Upper lobe of left lung (tissue), 6 donors: ENCODE measurements at regions not wholly inside any gene's neighbourhood (a gene's known extent, or its start where the extent isn't known, plus 50 kb on each side); places are given as distances from the start of the nearest gene placed in this dataset.

Source experiments
- ATAC-seq, 2 donors: fragments of 200-7000 bp; cut with Tn5 transposase; one replicate each; pipeline ENCODE4 v1.9.1; 2022; ENCODE audit warnings: mild to moderate bottlenecking in 2 of 2, moderate library complexity in 2 of 2; ENCODE audit not compliant: low FRiP score in 2 of 2
- DNase-seq, 2 donors: peaks; one replicate each; pipeline ENCODE4 v3.0.0-alpha.2; 2019 to 2020
- H3K27ac ChIP-seq, 4 donors: fragments of 200-600 bp; sonication (generic); one replicate each; pipeline ENCODE4 v1.5.1; 2016 to 2019
- H3K27me3 ChIP-seq, 4 donors: fragments of 200-600 bp; sonication (generic); one replicate each; pipeline ENCODE4 v1.5.1; 2017 to 2019
- H3K36me3 ChIP-seq, 4 donors: fragments of 200-600 bp; sonication (generic); one replicate each; pipeline ENCODE4 v1.5.1; 2016 to 2019
- H3K4me1 ChIP-seq, 4 donors: fragments of 200-600 bp; sonication (generic); one replicate each; pipeline ENCODE4 v1.5.1; 2018 to 2019
- H3K4me3 ChIP-seq, 4 donors: fragments of 200-600 bp; sonication (generic); one replicate each; pipeline ENCODE4 v1.5.1; 2017 to 2019; ENCODE audit warnings: mild to moderate bottlenecking in 2 of 4, moderate library complexity in 1 of 4
- H3K9me3 ChIP-seq, 4 donors: fragments of 200-600 bp; sonication (generic); one replicate each; pipeline ENCODE4 v1.5.1; 2018 to 2019
- EP300 ChIP-seq, 4 donors: sonication (generic); formaldehyde crosslinking; IDR thresholded peaks; one replicate each; pipeline ENCODE4 v1.5.1; 2017; ENCODE audit warnings: antibody characterized with exemption in 4 of 4, control low read depth in 2 of 4
- POLR2A ChIP-seq, 4 donors: fragments of 450-650 bp; IDR thresholded peaks; one replicate each; pipeline ENCODE4 v1.5.1; 2016 to 2017; ENCODE audit warnings: antibody characterized with exemption in 4 of 4, mild to moderate bottlenecking in 2 of 4
- POLR2AphosphoS5 ChIP-seq, 2 donors: sonication (generic); formaldehyde crosslinking; IDR thresholded peaks; one replicate each; pipeline ENCODE4 v1.5.1; 2017; ENCODE audit warnings: antibody characterized with exemption in 2 of 2
- WGBS, 2 donors: methylation state at CpG; one replicate each; pipeline ENCODE4 v1.1.5; 2017 to 2018; 5-methylcytosine and 5-hydroxymethylcytosine counted together
- TF ChIP-seq, protein P1 (sequence below), 6 experiments: fragments of 450-650 bp in 4 of 6; fragments of 200-600 bp in 2 of 6; sonication (generic) in 2 of 6; IDR thresholded peaks; one replicate each; pipeline ENCODE4 v1.5.1; 2016 to 2019; ENCODE audit warnings: antibody characterized with exemption in 6 of 6
- donor health status: DM: no; HTN: no; CAD: no; lungs with moderate emphysema.
- donor health status: DM: no; HTN: yes; CAD: no; lungs with severe emphysema.

DNA sequence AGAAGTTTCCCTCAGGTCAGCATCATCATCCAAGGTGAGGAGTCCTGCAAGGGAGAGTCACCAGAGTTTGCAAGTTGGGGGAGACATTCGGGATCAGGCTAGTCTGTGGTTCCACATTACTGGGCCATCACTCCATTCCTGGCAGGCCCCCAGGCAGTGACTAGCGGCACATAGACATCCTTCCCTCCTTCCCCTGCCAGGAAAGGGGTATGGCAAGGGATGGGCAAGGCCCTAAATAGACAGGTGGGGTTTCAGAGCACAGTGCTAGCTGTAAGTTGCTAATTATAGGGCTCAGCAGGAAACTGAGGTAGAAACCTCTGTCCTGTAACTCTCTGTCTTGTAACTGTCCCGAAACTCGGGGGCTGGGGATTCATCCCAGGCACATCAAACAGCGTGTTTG lies 215.2 kb upstream of the ROPN1 start:
- no peak for ATAC-seq
- peaks cover 0 to 7% (median 3%) of the 10 kb centered on the region in 4 donors for H3K4me1 ChIP-seq
- H3K36me3 ChIP-seq = no peaks in the 10 kb centered on the region
- no peak for DNase-seq
- no peak overlapping the region for H3K4me3 ChIP-seq
- no peaks in the 10 kb centered on the region for H3K27me3 ChIP-seq
- H3K27ac ChIP-seq = no peak overlapping the region
- H3K9me3 ChIP-seq = no peaks in the 10 kb centered on the region
- TF ChIP-seq EP300 (IDR thresholded peaks at IDR 0.05) = no peak
- no peak for TF ChIP-seq POLR2A (IDR thresholded peaks at IDR 0.05)
- WGBS, 2 donors = 90 to 92% methylated on average over 4 to 5 of the region's 5 CpGs

DNA sequence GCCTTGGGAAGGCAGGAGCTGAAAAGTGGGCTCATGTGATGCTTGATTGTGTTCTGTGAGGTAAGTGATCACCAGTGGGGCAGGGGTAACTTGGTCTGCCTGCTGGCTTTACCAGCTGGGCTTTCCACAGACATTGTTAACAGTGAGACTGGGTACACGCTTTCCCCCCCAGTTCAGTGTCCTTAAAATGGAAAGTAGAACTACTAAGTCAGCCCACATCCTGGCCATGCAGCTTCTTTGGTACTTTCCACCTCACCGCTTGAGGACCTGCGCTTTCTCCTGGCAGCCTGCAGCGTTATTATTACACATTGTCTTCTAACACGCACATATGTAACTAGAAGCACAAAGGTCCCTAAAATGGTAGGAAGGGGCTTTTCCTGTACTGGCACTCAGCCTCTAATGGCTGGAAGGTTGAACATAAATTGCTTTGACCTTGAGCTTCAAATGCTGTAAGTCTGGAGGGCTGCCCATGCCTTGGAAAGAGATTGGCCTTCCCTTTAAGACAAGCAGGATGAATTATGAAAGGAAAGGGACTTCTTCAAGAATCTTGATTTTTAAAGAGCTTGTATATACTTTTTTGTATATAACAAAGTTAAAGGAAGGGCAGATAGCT lies 216.1 kb upstream of the ROPN1 start:
- Histone ChIP-seq H3K4me3 (no peak overlapping the region), H3K27ac (no peak overlapping the region), H3K27me3 (no peaks in the 10 kb centered on the region), H3K36me3 (no peaks in the 10 kb centered on the region), H3K9me3 (no peaks in the 10 kb centered on the region), H3K4me1 (no peaks in the 10 kb centered on the region)
- TF ChIP-seq, protein P1, sequence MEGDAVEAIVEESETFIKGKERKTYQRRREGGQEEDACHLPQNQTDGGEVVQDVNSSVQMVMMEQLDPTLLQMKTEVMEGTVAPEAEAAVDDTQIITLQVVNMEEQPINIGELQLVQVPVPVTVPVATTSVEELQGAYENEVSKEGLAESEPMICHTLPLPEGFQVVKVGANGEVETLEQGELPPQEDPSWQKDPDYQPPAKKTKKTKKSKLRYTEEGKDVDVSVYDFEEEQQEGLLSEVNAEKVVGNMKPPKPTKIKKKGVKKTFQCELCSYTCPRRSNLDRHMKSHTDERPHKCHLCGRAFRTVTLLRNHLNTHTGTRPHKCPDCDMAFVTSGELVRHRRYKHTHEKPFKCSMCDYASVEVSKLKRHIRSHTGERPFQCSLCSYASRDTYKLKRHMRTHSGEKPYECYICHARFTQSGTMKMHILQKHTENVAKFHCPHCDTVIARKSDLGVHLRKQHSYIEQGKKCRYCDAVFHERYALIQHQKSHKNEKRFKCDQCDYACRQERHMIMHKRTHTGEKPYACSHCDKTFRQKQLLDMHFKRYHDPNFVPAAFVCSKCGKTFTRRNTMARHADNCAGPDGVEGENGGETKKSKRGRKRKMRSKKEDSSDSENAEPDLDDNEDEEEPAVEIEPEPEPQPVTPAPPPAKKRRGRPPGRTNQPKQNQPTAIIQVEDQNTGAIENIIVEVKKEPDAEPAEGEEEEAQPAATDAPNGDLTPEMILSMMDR (IDR thresholded peaks at IDR 0.05) = no peak
- ATAC-seq = no peak
- WGBS, 2 donors = 71 to 79% methylated on average over 5 of the region's 5 CpGs
- no peak for DNase-seq

DNA sequence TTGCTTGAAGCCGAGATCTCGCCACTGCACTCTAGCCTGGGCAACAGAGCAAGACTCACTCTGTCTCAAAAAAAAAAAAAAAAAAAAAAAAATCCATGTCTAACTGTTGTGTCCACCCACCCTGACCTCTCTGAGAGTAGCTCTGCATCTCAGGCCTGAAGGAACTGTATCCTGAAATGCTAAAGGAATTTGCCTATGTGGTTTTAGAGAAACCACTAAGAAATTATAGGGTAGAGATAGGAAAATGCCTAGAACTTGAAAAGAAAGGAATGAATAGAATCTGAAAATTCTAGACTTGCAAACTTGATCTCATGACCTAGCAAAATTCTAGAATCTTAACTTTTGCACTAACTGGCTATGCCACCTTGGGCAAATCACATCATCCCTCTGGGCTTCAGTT lies 217.5 kb upstream of the ROPN1 start:
- no peaks in the 10 kb centered on the region for H3K36me3 ChIP-seq
- H3K4me3 ChIP-seq = no peak overlapping the region
- no peak for DNase-seq
- no peak for ATAC-seq
- H3K9me3 ChIP-seq = no peaks in the 10 kb centered on the region
- H3K27ac ChIP-seq = no peak overlapping the region
- H3K4me1 ChIP-seq = no peaks in the 10 kb centered on the region
- TF ChIP-seq, protein P1 (IDR thresholded peaks at IDR 0.05) = no peak
- no peak for TF ChIP-seq POLR2AphosphoS5 (IDR thresholded peaks at IDR 0.05)
- no peak for TF ChIP-seq POLR2A (IDR thresholded peaks at IDR 0.05)
- no peak for TF ChIP-seq EP300 (IDR thresholded peaks at IDR 0.05)
- 98 to 100% methylated on average over 2 of the region's 2 CpGs for WGBS, 2 donors
- no peaks in the 10 kb centered on the region for H3K27me3 ChIP-seq

DNA sequence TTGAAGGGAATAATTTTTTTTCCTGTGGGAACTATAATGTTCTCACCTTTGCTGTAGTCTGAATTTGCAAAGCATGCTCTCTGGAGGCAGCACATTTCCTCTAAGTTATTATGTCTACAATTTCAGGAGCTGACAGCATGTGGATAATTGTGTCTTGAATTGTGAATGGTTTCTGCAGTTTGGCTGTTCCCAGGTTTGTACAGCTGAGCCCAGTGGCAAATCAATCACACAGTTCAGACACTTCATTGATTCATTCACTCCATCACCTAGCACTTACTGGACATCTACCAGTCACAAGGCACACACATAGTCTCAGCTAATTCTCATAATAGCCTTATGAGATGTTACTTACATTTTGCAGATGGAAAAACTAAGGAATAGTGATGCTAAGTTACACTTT lies 219.0 kb upstream of the ROPN1 start:
- Histone ChIP-seq H3K27me3 (no peaks in the 10 kb centered on the region), H3K27ac (no peak overlapping the region), H3K4me1 (no peaks in the 10 kb centered on the region), H3K9me3 (no peaks in the 10 kb centered on the region), H3K4me3 (no peak overlapping the region), H3K36me3 (no peaks in the 10 kb centered on the region)
- ATAC-seq (no peak), DNase-seq (no peak)
- TF ChIP-seq EP300 (IDR thresholded peaks at IDR 0.05) (no peak), POLR2AphosphoS5 (IDR thresholded peaks at IDR 0.05) (no peak), POLR2A (IDR thresholded peaks at IDR 0.05) (no peak)
- TF ChIP-seq, protein P1 (IDR thresholded peaks at IDR 0.05) = no peak

DNA sequence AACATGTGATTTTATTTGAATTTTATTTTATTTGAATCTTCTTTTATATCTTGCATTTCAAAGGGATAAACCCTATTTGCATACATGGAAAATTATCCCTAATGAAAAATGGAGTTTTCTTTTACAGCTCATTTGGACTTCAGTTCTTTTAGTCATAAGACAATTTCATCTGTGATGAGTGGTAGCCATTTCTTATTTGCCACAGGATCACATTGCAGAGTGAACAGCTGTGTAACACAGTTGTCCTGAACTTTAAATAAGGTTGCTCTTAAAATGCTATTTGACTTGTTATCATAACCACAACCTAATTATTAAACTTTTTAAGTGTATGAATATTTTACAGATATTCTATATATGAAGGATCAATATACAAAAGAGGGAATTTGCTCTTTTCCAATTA lies 221.7 kb upstream of the ROPN1 start:
- TF ChIP-seq, protein P1 (IDR thresholded peaks at IDR 0.05) = no peak
- no peak for TF ChIP-seq EP300 (IDR thresholded peaks at IDR 0.05)
- no peak for TF ChIP-seq POLR2A (IDR thresholded peaks at IDR 0.05)
- no peak for TF ChIP-seq POLR2AphosphoS5 (IDR thresholded peaks at IDR 0.05)
- Histone ChIP-seq H3K4me1 (no peaks in the 10 kb centered on the region), H3K27ac (no peak overlapping the region), H3K9me3 (no peaks in the 10 kb centered on the region), H3K36me3 (no peaks in the 10 kb centered on the region), H3K4me3 (no peak overlapping the region), H3K27me3 (no peaks in the 10 kb centered on the region)
- DNase-seq (no peak), ATAC-seq (no peak)
